HCT116 (cell line): ENCODE measurements at regions not wholly inside any gene's neighbourhood (a gene's known extent, or its start where the extent isn't known, plus 50 kb on each side); places are given as distances from the start of the nearest gene placed in this dataset.

Experiments
- EGR1 ChIP-seq: IDR thresholded peaks from 2 replicates; pipeline ENCODE4 v1.6.1; 2012; ENCODE audit warnings: low read depth
- EZH2 ChIP-seq: fragments of 200-600 bp; sonication (generic); IDR thresholded peaks from 2 replicates; pipeline ENCODE4 v1.6.1; 2017; ENCODE audit warnings: antibody characterized with exemption, mixed run types
- POLR2A ChIP-seq: IDR thresholded peaks from 2 replicates; pipeline ENCODE4 v1.7.0; 2011; ENCODE audit warnings: borderline replicate concordance; ENCODE audit not compliant: insufficient read depth, insufficient read length; ENCODE audit errors: extremely low read depth
- POLR2AphosphoS5 ChIP-seq: IDR thresholded peaks from 2 replicates; pipeline ENCODE4 v1.6.1; 2011; ENCODE audit warnings: mild to moderate bottlenecking, low read depth, low read length, moderate library complexity
- RAD21 ChIP-seq: IDR thresholded peaks from 2 replicates; pipeline ENCODE4 v1.6.1; 2012; ENCODE audit warnings: low read depth, mild to moderate bottlenecking
- SP1 ChIP-seq: IDR thresholded peaks from 2 replicates; pipeline ENCODE4 v1.6.1; 2012; ENCODE audit warnings: low read depth
- SRF ChIP-seq: IDR thresholded peaks from 2 replicates; pipeline ENCODE4 v1.6.1; 2012; ENCODE audit warnings: low read depth
- TF ChIP-seq, protein P1 (sequence below), 3 experiments: fragments of 200-600 bp in 1 of 3; sonication (generic) in 1 of 3; IDR thresholded peaks in 2 of 3; conservative IDR thresholded peaks in 1 of 3; 2 replicates each; pipeline ENCODE4 v1.5.1; 2012 to 2017; ENCODE audit warnings: low read depth in 2 of 3, low read length in 2 of 3, antibody characterized with exemption in 1 of 3, borderline replicate concordance in 1 of 3, control low read depth in 1 of 3, mild to moderate bottlenecking in 1 of 3, mixed read lengths in 1 of 3, mixed run types in 1 of 3, moderate library complexity in 1 of 3; ENCODE audit not compliant: insufficient read depth in 1 of 3
- TF ChIP-seq, protein P2 (sequence below): IDR thresholded peaks from 2 replicates; pipeline ENCODE4 v1.6.1; 2011; ENCODE audit warnings: mild to moderate bottlenecking, low read length, moderate library complexity; ENCODE audit not compliant: insufficient replicate concordance; ENCODE audit errors: extremely low read depth

DNA sequence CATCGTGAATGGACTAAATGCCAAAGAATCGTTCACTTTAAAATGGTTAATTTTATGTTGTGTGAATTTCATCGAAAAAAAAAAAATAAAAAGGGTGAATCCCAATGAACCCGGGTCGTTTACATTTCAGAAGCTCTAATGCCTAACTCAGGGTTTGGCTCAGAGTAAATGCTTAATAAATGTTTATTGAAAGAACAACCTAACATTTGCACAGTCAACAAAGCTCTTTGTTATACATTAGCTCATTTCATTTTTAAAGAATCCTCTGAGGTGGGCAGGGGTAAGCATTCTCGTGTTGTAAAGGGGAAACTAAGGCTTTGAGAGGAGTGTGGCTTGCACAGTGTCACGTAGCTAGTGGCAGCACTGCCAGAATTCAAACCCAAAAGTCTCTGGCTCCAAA lies 109.5 kb downstream of the RPLP1 start:
- TF ChIP-seq, protein P1, sequence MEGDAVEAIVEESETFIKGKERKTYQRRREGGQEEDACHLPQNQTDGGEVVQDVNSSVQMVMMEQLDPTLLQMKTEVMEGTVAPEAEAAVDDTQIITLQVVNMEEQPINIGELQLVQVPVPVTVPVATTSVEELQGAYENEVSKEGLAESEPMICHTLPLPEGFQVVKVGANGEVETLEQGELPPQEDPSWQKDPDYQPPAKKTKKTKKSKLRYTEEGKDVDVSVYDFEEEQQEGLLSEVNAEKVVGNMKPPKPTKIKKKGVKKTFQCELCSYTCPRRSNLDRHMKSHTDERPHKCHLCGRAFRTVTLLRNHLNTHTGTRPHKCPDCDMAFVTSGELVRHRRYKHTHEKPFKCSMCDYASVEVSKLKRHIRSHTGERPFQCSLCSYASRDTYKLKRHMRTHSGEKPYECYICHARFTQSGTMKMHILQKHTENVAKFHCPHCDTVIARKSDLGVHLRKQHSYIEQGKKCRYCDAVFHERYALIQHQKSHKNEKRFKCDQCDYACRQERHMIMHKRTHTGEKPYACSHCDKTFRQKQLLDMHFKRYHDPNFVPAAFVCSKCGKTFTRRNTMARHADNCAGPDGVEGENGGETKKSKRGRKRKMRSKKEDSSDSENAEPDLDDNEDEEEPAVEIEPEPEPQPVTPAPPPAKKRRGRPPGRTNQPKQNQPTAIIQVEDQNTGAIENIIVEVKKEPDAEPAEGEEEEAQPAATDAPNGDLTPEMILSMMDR (IDR thresholded peaks at IDR 0.05 in 2 of 3, conservative IDR thresholded peaks at IDR 0.05 in 1 of 3; ENCODE audit: borderline replicate concordance in 1 of 3, insufficient read depth in 1 of 3, low read depth in 2 of 3, low read length in 2 of 3): no peak
- TF ChIP-seq POLR2AphosphoS5 (no peak), SP1 (no peak), SRF (no peak), EZH2 (no peak), POLR2A (no peak), RAD21 (no peak), EGR1 (no peak)
- TF ChIP-seq, protein P2, sequence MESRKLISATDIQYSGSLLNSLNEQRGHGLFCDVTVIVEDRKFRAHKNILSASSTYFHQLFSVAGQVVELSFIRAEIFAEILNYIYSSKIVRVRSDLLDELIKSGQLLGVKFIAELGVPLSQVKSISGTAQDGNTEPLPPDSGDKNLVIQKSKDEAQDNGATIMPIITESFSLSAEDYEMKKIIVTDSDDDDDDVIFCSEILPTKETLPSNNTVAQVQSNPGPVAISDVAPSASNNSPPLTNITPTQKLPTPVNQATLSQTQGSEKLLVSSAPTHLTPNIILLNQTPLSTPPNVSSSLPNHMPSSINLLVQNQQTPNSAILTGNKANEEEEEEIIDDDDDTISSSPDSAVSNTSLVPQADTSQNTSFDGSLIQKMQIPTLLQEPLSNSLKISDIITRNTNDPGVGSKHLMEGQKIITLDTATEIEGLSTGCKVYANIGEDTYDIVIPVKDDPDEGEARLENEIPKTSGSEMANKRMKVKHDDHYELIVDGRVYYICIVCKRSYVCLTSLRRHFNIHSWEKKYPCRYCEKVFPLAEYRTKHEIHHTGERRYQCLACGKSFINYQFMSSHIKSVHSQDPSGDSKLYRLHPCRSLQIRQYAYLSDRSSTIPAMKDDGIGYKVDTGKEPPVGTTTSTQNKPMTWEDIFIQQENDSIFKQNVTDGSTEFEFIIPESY: no peak
